Sigmoid colon (tissue), 6 donors: ENCODE measurements at regions not wholly inside any gene's neighbourhood (a gene's known extent, or its start where the extent isn't known, plus 50 kb on each side); places are given as distances from the start of the nearest gene placed in this dataset.

Experiments used
- DNase-seq: peaks from one replicate; pipeline ENCODE4 v3.0.0-alpha.2; 2019
- H3K27ac ChIP-seq, 4 donors: fragments of 200-600 bp; sonication (generic); one replicate each; pipeline ENCODE4 v1.5.1; 2016 to 2019; ENCODE audit warnings: mild to moderate bottlenecking in 1 of 4
- H3K27me3 ChIP-seq, 3 donors: fragments of 200-600 bp; sonication (generic); one replicate each; pipeline ENCODE4 v1.5.1; 2019; ENCODE audit warnings: mild to moderate bottlenecking in 1 of 3
- H3K36me3 ChIP-seq, 4 donors: fragments of 200-600 bp; sonication (generic); one replicate each; pipeline ENCODE4 v1.5.1; 2016 to 2019
- H3K4me1 ChIP-seq, 4 donors: fragments of 200-600 bp; sonication (generic); one replicate each; pipeline ENCODE4 v1.5.1; 2017 to 2019
- H3K4me3 ChIP-seq, 4 donors: fragments of 200-600 bp; sonication (generic); one replicate each; pipeline ENCODE4 v1.5.1; 2017 to 2019; ENCODE audit warnings: mild to moderate bottlenecking in 2 of 4, moderate library complexity in 1 of 4
- H3K9me3 ChIP-seq, 4 donors: fragments of 200-600 bp in 3 of 4; sonication (generic) in 3 of 4; one replicate each; pipeline versions ENCODE4 v1.5.1 to v1.6.1; 2013 to 2019
- CTCF ChIP-seq, 4 experiments: fragments of 450-650 bp in 3 of 4; fragments of 200-600 bp in 1 of 4; IDR thresholded peaks; one replicate each; pipeline ENCODE4 v1.5.1; 2016 to 2019; ENCODE audit warnings: antibody characterized with exemption in 4 of 4, mild to moderate bottlenecking in 3 of 4, moderate library complexity in 2 of 4
- EP300 ChIP-seq, 4 donors: sonication (generic); formaldehyde crosslinking; IDR thresholded peaks; one replicate each; pipeline ENCODE4 v1.6.1; 2017; ENCODE audit warnings: antibody characterized with exemption in 4 of 4
- POLR2A ChIP-seq, 2 donors: fragments of 450-650 bp; IDR thresholded peaks; one replicate each; pipeline ENCODE4 v1.6.1; 2016; ENCODE audit warnings: antibody characterized with exemption in 2 of 2, mild to moderate bottlenecking in 2 of 2, moderate library complexity in 2 of 2
- POLR2AphosphoS5 ChIP-seq, 4 donors: sonication (generic); formaldehyde crosslinking; IDR thresholded peaks; one replicate each; pipeline ENCODE4 v1.6.1; 2017; ENCODE audit warnings: antibody characterized with exemption in 4 of 4
- WGBS, 2 donors: extraction: QIAGEN DNeasy Blood & Tissue Kit; methylation state at CpG; one replicate each; pipeline ENCODE4 v1.1.7; 2013; 5-methylcytosine and 5-hydroxymethylcytosine counted together
- intact Hi-C: fragments of 100-400 bp; cut with DNase I; formaldehyde crosslinking; loops from one replicate; pipeline ENCODE4 v1.15.1; 2023
- donor health status: healthy with polysubstance abuse.
- donor health status: healthy.

GRCh38 chr5:165277661-165278060 lies 1772.2 kb downstream of the MAT2B start:
- intact Hi-C loops, result no loop called here
- no peak overlapping the region for H3K27ac ChIP-seq
- no peak overlapping the region for H3K4me3 ChIP-seq
- no peak for TF ChIP-seq CTCF (IDR thresholded peaks at IDR 0.05)
- TF ChIP-seq POLR2A (IDR thresholded peaks at IDR 0.05), result no peak
- TF ChIP-seq EP300 (IDR thresholded peaks at IDR 0.05), result no peak
- TF ChIP-seq POLR2AphosphoS5 (IDR thresholded peaks at IDR 0.05), result no peak
- DNase-seq, result no peak
- no peaks in the 10 kb centered on the region for H3K27me3 ChIP-seq
- H3K4me1 ChIP-seq, result no peaks in the 10 kb centered on the region
- 74 to 77% methylated on average over 1 of the region's 1 CpG for WGBS, 2 donors
- no peaks in the 10 kb centered on the region for H3K9me3 ChIP-seq
- H3K36me3 ChIP-seq, result no peaks in the 10 kb centered on the region

GRCh38 chr5:165282491-165282890 lies 1777.1 kb downstream of the MAT2B start:
- Histone ChIP-seq H3K9me3 (peaks cover 0 to 5% (median 0%) of the 10 kb centered on the region in 4 donors), H3K27ac (no peak overlapping the region), H3K4me1 (no peaks in the 10 kb centered on the region), H3K27me3 (no peaks in the 10 kb centered on the region), H3K36me3 (no peaks in the 10 kb centered on the region), H3K4me3 (no peak overlapping the region)
- intact Hi-C loops, result no loop called here
- 87 to 89% methylated on average over 1 of the region's 1 CpG for WGBS, 2 donors
- DNase-seq, result no peak
- TF ChIP-seq POLR2A (IDR thresholded peaks at IDR 0.05), result no peak
- no peak for TF ChIP-seq POLR2AphosphoS5 (IDR thresholded peaks at IDR 0.05)
- TF ChIP-seq EP300 (IDR thresholded peaks at IDR 0.05), result no peak
- no peak for TF ChIP-seq CTCF (IDR thresholded peaks at IDR 0.05)

- Histone ChIP-seq H3K4me1 (no peaks in the 10 kb centered on the region), H3K4me3 (no peak overlapping the region), H3K27ac (no peak overlapping the region), H3K9me3 (peaks cover 0 to 5% (median 0%) of the 10 kb centered on the region in 4 donors), H3K36me3 (no peaks in the 10 kb centered on the region), H3K27me3 (no peaks in the 10 kb centered on the region)
- no peak for TF ChIP-seq EP300 (IDR thresholded peaks at IDR 0.05)
- no peak for TF ChIP-seq CTCF (IDR thresholded peaks at IDR 0.05)
- no peak for TF ChIP-seq POLR2AphosphoS5 (IDR thresholded peaks at IDR 0.05)
- TF ChIP-seq POLR2A (IDR thresholded peaks at IDR 0.05), result no peak
- WGBS, 2 donors, result 65 to 83% methylated on average over 2 of the region's 2 CpGs
- DNase-seq, result no peak
- intact Hi-C loops, result no loop called here
Observed at GRCh38 chr5:165286692-165287091, 1781.3 kb downstream of the MAT2B start.

GRCh38 chr5:165290535-165290934 lies 1785.1 kb downstream of the MAT2B start:
- H3K4me1 ChIP-seq, result no peaks in the 10 kb centered on the region
- intact Hi-C loops, result no loop called here
- 25 to 51% methylated on average over 2 of the region's 2 CpGs for WGBS, 2 donors
- H3K27ac ChIP-seq, result no peak overlapping the region
- H3K36me3 ChIP-seq, result no peaks in the 10 kb centered on the region
- no peaks in the 10 kb centered on the region for H3K27me3 ChIP-seq
- DNase-seq, result no peak
- H3K4me3 ChIP-seq, result no peak overlapping the region
- TF ChIP-seq EP300 (IDR thresholded peaks at IDR 0.05) (no peak), POLR2AphosphoS5 (IDR thresholded peaks at IDR 0.05) (no peak), POLR2A (IDR thresholded peaks at IDR 0.05) (no peak), CTCF (IDR thresholded peaks at IDR 0.05) (no peak)
- H3K9me3 ChIP-seq, result peaks cover 0 to 5% (median 0%) of the 10 kb centered on the region in 4 donors

- WGBS, 2 donors, result 90 to 94% methylated on average over 6 of the region's 6 CpGs
- H3K9me3 ChIP-seq, result no peaks in the 10 kb centered on the region
- H3K4me1 ChIP-seq, result no peaks in the 10 kb centered on the region
- no peak overlapping the region for H3K27ac ChIP-seq
- no peaks in the 10 kb centered on the region for H3K27me3 ChIP-seq
- H3K4me3 ChIP-seq, result no peak overlapping the region
- no peaks in the 10 kb centered on the region for H3K36me3 ChIP-seq
- DNase-seq, result no peak
- no peak for TF ChIP-seq EP300 (IDR thresholded peaks at IDR 0.05)
- TF ChIP-seq POLR2AphosphoS5 (IDR thresholded peaks at IDR 0.05), result no peak
- no peak for TF ChIP-seq CTCF (IDR thresholded peaks at IDR 0.05)
- TF ChIP-seq POLR2A (IDR thresholded peaks at IDR 0.05), result no peak
- intact Hi-C loops, result no loop called here
Observed at GRCh38 chr5:165296401-165297130, 1791.1 kb downstream of the MAT2B start.
